H9 (cell line): ENCODE measurements at regions not wholly inside any gene's neighbourhood (a gene's known extent, or its start where the extent isn't known, plus 50 kb on each side); places are given as distances from the start of the nearest gene placed in this dataset.

Source experiments
- DNase-seq: peaks from one replicate; pipeline ENCODE4 v3.0.0-alpha.2; 2017
- H2AFZ ChIP-seq: one replicate; pipeline ENCODE4 v1.6.1; 2013; ENCODE audit warnings: mild to moderate bottlenecking, low read length, control low read depth, moderate library complexity
- H2AK5ac ChIP-seq: 2 replicates; pipeline ENCODE4 v1.6.1; 2013; ENCODE audit warnings: low read length, control low read depth, mixed read lengths; ENCODE audit not compliant: insufficient read length
- H2BK120ac ChIP-seq: one replicate; pipeline ENCODE4 v1.6.1; 2013; ENCODE audit warnings: low read depth, mild to moderate bottlenecking, low read length, control low read depth, inconsistent platforms; ENCODE audit not compliant: poor library complexity, severe bottlenecking
- H2BK12ac ChIP-seq: 2 replicates; pipeline ENCODE4 v1.6.1; 2013; ENCODE audit warnings: low read length, control low read depth, mixed read lengths, low read depth; ENCODE audit not compliant: insufficient read length
- H2BK15ac ChIP-seq: 2 replicates; pipeline ENCODE4 v1.6.1; 2013; ENCODE audit warnings: low read depth, low read length, control low read depth
- H2BK20ac ChIP-seq: one replicate; pipeline ENCODE4 v1.6.1; 2013; ENCODE audit warnings: low read depth, mild to moderate bottlenecking, low read length, control low read depth, inconsistent platforms; ENCODE audit not compliant: poor library complexity, severe bottlenecking
- H2BK5ac ChIP-seq: 2 replicates; pipeline ENCODE4 v1.6.1; 2013; ENCODE audit warnings: low read length, control low read depth, mixed read lengths; ENCODE audit not compliant: insufficient read length
- H3K14ac ChIP-seq: 2 replicates; pipeline ENCODE4 v1.6.1; 2013; ENCODE audit warnings: low read length, control low read depth; ENCODE audit not compliant: insufficient read depth
- H3K18ac ChIP-seq: 2 replicates; pipeline ENCODE4 v1.6.1; 2013; ENCODE audit warnings: low read depth, mild to moderate bottlenecking, mixed read lengths, low read length, control low read depth; ENCODE audit not compliant: insufficient read length
- H3K23ac ChIP-seq: 2 replicates; pipeline ENCODE4 v1.6.1; 2013; ENCODE audit warnings: low read length, control low read depth, mixed read lengths, low read depth; ENCODE audit not compliant: insufficient read length
- H3K23me2 ChIP-seq: 2 replicates; pipeline ENCODE4 v1.6.1; 2013; ENCODE audit warnings: low read depth, mild to moderate bottlenecking, mixed read lengths, low read length, control low read depth; ENCODE audit not compliant: insufficient read length, poor library complexity, severe bottlenecking
- H3K27ac ChIP-seq: 2 replicates; pipeline ENCODE4 v1.5.1; 2013; ENCODE audit warnings: low read length, control low read depth, mixed read lengths, low read depth; ENCODE audit not compliant: insufficient read length
- H3K27me3 ChIP-seq: 2 replicates; pipeline ENCODE4 v1.6.1; 2013; ENCODE audit warnings: low read length, control low read depth, inconsistent platforms; ENCODE audit not compliant: insufficient read depth
- H3K4ac ChIP-seq: 2 replicates; pipeline ENCODE4 v1.6.1; 2013; ENCODE audit warnings: low read depth, mild to moderate bottlenecking, control low read depth, inconsistent platforms, low read length, moderate library complexity
- H3K4me1 ChIP-seq: 2 replicates; pipeline ENCODE4 v1.6.1; 2013; ENCODE audit warnings: low read length, control low read depth, inconsistent platforms; ENCODE audit not compliant: insufficient read depth
- H3K4me2 ChIP-seq: 2 replicates; pipeline ENCODE4 v1.6.1; 2013; ENCODE audit warnings: low read length, control low read depth, mixed read lengths; ENCODE audit not compliant: insufficient read length, insufficient read depth
- H3K56ac ChIP-seq: 2 replicates; pipeline ENCODE4 v1.6.1; 2013; ENCODE audit warnings: low read depth, mild to moderate bottlenecking, mixed read lengths, low read length, control low read depth; ENCODE audit not compliant: insufficient read length
- H3K79me1 ChIP-seq: 2 replicates; pipeline ENCODE4 v1.6.1; 2013; ENCODE audit warnings: low read depth, mild to moderate bottlenecking, moderate library complexity, low read length, control low read depth, inconsistent platforms; ENCODE audit not compliant: insufficient read depth, poor library complexity, severe bottlenecking
- H3K79me2 ChIP-seq: 2 replicates; pipeline ENCODE4 v1.6.1; 2013; ENCODE audit warnings: low read length, control low read depth, inconsistent platforms; ENCODE audit not compliant: insufficient read depth
- H3K9ac ChIP-seq: 2 replicates; pipeline ENCODE4 v1.6.1; 2013; ENCODE audit warnings: low read length, control low read depth, mixed read lengths; ENCODE audit not compliant: insufficient read length; ENCODE audit errors: extremely low read depth
- H3K9me3 ChIP-seq: one replicate; pipeline ENCODE4 v1.6.1; 2013; ENCODE audit warnings: low read depth, low read length, inconsistent platforms; ENCODE audit not compliant: control insufficient read depth
- H3T11ph ChIP-seq: one replicate; pipeline ENCODE4 v1.6.1; 2013; ENCODE audit warnings: mild to moderate bottlenecking, low read length, control low read depth, inconsistent platforms
- H4K20me1 ChIP-seq: one replicate; pipeline ENCODE4 v1.6.1; 2013; ENCODE audit not compliant: control insufficient read depth, insufficient read length, insufficient read depth
- H4K5ac ChIP-seq: 2 replicates; pipeline ENCODE4 v1.6.1; 2013; ENCODE audit warnings: low read depth, mild to moderate bottlenecking, mixed read lengths, low read length, control low read depth; ENCODE audit not compliant: insufficient read length
- H4K8ac ChIP-seq: replicated peaks from 2 replicates; pipeline ENCODE4 v1.6.1; 2013; ENCODE audit warnings: low read length, control low read depth, mixed read lengths, low read depth; ENCODE audit not compliant: insufficient read length
- H4K91ac ChIP-seq: 2 replicates; pipeline ENCODE4 v1.6.1; 2013; ENCODE audit warnings: low read depth, mild to moderate bottlenecking, moderate library complexity, mixed read lengths, low read length, control low read depth; ENCODE audit not compliant: insufficient read length
- H3K27ac Mint-ChIP-seq, 3 experiments: 2 replicates in 2 of 3; 3 replicates in 1 of 3; pipeline ENCODE4 v1.8.0; 2020 to 2021; ENCODE audit warnings: mixed read lengths in 3 of 3, mild to moderate bottlenecking in 1 of 3, moderate library complexity in 1 of 3
- H3K27me3 Mint-ChIP-seq: 2 replicates; pipeline ENCODE4 v1.8.0; 2021; ENCODE audit warnings: low read depth, mild to moderate bottlenecking, moderate library complexity, mixed read lengths
- H3K36me3 Mint-ChIP-seq, 3 experiments: 2 replicates in 2 of 3; 3 replicates in 1 of 3; pipeline ENCODE4 v1.8.0; 2020 to 2021; ENCODE audit warnings: low read depth in 3 of 3, mixed read lengths in 3 of 3; ENCODE audit not compliant: insufficient read depth in 1 of 3
- H3K4me1 Mint-ChIP-seq, 2 experiments: 2 replicates each; pipeline ENCODE4 v1.8.0; 2020; ENCODE audit warnings: mixed read lengths in 2 of 2
- H3K4me3 Mint-ChIP-seq, 2 experiments: 2 replicates in 1 of 2; 3 replicates in 1 of 2; pipeline ENCODE4 v1.8.0; 2020 to 2021; ENCODE audit warnings: mild to moderate bottlenecking in 2 of 2, mixed read lengths in 2 of 2, moderate library complexity in 1 of 2
- H3K9me3 Mint-ChIP-seq, 2 experiments: 2 replicates in 1 of 2; 3 replicates in 1 of 2; pipeline ENCODE4 v1.8.0; 2020; ENCODE audit warnings: mild to moderate bottlenecking in 2 of 2, mixed read lengths in 2 of 2, moderate library complexity in 1 of 2
- WGBS: extraction: QIAGEN DNeasy Blood & Tissue Kit; methylation state at CpG from one replicate; pipeline ENCODE4 v1.1.7; 2013; ENCODE audit warnings: missing lambda C conversion rate, low lambda C conversion rate, mixed read lengths; ENCODE audit not compliant: insufficient read length; ENCODE audit errors: extremely low coverage; 5-methylcytosine and 5-hydroxymethylcytosine counted together
- TF ChIP-seq, protein P1 (sequence below): fragments of 200-600 bp; sonication (generic); conservative IDR thresholded peaks from 3 replicates; pipeline ENCODE4 v1.8.0; 2021; ENCODE audit warnings: antibody characterized with exemption, mild to moderate bottlenecking

DNA sequence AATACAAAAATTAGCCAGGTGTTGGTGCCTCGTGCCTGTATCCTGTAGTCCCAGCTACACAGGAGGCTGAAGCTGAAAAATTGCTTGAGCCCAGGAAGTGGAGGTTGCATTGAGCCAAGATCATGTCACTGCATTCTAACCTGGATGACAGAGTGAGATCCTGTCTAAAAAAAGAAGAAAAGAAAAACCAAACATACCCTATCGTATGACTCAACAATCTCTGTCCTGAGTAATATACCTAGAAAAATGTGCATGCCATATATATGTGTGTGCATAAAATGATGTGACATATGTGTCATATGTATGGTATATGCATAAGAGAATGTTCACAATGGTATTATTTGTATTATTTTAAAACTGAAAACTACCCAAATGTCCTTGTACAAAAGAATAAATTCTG is 261.5 kb upstream of the CLEC14A start:
- H3K27ac ChIP-seq, result no peak overlapping the region
- H3K4ac ChIP-seq, result no peak overlapping the region
- peaks cover 4 to 6% of the 10 kb centered on the region in 2 experiments; a peak in 3 of 4 replicates for H3K4me1 Mint-ChIP-seq
- no peak overlapping the region for H2BK15ac ChIP-seq
- no peaks in the 10 kb centered on the region for H3K9me3 Mint-ChIP-seq
- H3K4me3 Mint-ChIP-seq, result no peak overlapping the region
- no peak overlapping the region for H4K91ac ChIP-seq
- H2AK5ac ChIP-seq, result no peak overlapping the region
- TF ChIP-seq, protein P1, sequence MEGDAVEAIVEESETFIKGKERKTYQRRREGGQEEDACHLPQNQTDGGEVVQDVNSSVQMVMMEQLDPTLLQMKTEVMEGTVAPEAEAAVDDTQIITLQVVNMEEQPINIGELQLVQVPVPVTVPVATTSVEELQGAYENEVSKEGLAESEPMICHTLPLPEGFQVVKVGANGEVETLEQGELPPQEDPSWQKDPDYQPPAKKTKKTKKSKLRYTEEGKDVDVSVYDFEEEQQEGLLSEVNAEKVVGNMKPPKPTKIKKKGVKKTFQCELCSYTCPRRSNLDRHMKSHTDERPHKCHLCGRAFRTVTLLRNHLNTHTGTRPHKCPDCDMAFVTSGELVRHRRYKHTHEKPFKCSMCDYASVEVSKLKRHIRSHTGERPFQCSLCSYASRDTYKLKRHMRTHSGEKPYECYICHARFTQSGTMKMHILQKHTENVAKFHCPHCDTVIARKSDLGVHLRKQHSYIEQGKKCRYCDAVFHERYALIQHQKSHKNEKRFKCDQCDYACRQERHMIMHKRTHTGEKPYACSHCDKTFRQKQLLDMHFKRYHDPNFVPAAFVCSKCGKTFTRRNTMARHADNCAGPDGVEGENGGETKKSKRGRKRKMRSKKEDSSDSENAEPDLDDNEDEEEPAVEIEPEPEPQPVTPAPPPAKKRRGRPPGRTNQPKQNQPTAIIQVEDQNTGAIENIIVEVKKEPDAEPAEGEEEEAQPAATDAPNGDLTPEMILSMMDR, result no peak
- H3K4me2 ChIP-seq, result no peak overlapping the region
- no peak overlapping the region for H3K14ac ChIP-seq
- no peaks in the 10 kb centered on the region for H3K27me3 ChIP-seq
- H3K79me2 ChIP-seq, result no peaks in the 10 kb centered on the region
- H3T11ph ChIP-seq, result no peak overlapping the region
- no peaks in the 10 kb centered on the region for H3K36me3 Mint-ChIP-seq
- no peak overlapping the region for H2BK20ac ChIP-seq
- no peak overlapping the region for H3K9ac ChIP-seq
- no peaks in the 10 kb centered on the region for H3K23me2 ChIP-seq
- no peaks in the 10 kb centered on the region; the same call in 1 of the 2 replicates for H3K27me3 Mint-ChIP-seq
- H3K27ac Mint-ChIP-seq, result no peak overlapping the region
- H2BK120ac ChIP-seq, result no peak overlapping the region
- H3K4me1 ChIP-seq, result no peaks in the 10 kb centered on the region
- no peak overlapping the region for H2BK5ac ChIP-seq
- H4K8ac ChIP-seq, result no peak overlapping the region
- H4K20me1 ChIP-seq, result no peaks in the 10 kb centered on the region
- no peaks in the 10 kb centered on the region for H3K9me3 ChIP-seq
- no peak overlapping the region for H3K56ac ChIP-seq
- WGBS, result no CpG with 5 or more reads among the region's 2 CpGs
- H3K79me1 ChIP-seq, result no peaks in the 10 kb centered on the region
- no peak overlapping the region for H4K5ac ChIP-seq
- H2BK12ac ChIP-seq, result no peak overlapping the region
- H2AFZ ChIP-seq, result no peak overlapping the region
- H3K23ac ChIP-seq, result no peak overlapping the region
- no peak for DNase-seq
- H3K18ac ChIP-seq, result no peak overlapping the region
